ENCODE measurements at regions not wholly inside any gene's neighbourhood (a gene's known extent, or its start where the extent isn't known, plus 50 kb on each side); places are given as distances from the start of the nearest gene placed in this dataset.

DNA sequence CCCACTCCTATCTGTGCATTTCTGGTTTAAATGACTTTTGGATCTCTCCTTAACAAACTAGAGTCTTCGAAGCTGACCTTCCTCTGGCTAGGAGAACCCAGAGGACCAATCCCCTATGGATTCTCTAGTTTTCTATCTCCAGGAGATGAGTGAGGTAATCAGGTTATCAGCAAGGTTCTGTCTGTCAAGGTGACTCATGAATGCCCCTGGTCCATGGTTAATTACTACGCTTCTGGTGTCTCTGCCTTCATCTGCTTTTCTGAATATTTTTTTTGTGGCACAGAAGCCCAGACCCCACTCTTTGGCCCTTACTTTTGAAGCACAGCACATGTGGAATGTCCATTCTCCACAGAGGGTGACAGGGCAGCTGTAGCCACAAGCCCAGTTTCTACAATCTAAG, 897.9 kb upstream of the KLHL29 start:
- TF ChIP-seq, protein P1, sequence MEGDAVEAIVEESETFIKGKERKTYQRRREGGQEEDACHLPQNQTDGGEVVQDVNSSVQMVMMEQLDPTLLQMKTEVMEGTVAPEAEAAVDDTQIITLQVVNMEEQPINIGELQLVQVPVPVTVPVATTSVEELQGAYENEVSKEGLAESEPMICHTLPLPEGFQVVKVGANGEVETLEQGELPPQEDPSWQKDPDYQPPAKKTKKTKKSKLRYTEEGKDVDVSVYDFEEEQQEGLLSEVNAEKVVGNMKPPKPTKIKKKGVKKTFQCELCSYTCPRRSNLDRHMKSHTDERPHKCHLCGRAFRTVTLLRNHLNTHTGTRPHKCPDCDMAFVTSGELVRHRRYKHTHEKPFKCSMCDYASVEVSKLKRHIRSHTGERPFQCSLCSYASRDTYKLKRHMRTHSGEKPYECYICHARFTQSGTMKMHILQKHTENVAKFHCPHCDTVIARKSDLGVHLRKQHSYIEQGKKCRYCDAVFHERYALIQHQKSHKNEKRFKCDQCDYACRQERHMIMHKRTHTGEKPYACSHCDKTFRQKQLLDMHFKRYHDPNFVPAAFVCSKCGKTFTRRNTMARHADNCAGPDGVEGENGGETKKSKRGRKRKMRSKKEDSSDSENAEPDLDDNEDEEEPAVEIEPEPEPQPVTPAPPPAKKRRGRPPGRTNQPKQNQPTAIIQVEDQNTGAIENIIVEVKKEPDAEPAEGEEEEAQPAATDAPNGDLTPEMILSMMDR (IDR thresholded peaks at IDR 0.05; ENCODE audit: low read depth, low read length, poor library complexity, severe bottlenecking), result no peak
- no peak for TF ChIP-seq EZH2phosphoT487 (IDR thresholded peaks at IDR 0.05; ENCODE audit: borderline replicate concordance, low read length)
